SK-N-MC (cell line): ENCODE measurements at regions not wholly inside any gene's neighbourhood (a gene's known extent, or its start where the extent isn't known, plus 50 kb on each side); places are given as distances from the start of the nearest gene placed in this dataset.

Experiments used
- EZH2 ChIP-seq: fragments of 200-600 bp; sonication (generic); IDR thresholded peaks from one replicate; pipeline ENCODE4 v1.6.1; 2017; ENCODE audit warnings: antibody characterized with exemption
- POLR2AphosphoS5 ChIP-seq: IDR thresholded peaks from 2 replicates; pipeline ENCODE4 v1.6.1; 2012; ENCODE audit warnings: mild to moderate bottlenecking, low read depth, low read length, borderline replicate concordance

DNA sequence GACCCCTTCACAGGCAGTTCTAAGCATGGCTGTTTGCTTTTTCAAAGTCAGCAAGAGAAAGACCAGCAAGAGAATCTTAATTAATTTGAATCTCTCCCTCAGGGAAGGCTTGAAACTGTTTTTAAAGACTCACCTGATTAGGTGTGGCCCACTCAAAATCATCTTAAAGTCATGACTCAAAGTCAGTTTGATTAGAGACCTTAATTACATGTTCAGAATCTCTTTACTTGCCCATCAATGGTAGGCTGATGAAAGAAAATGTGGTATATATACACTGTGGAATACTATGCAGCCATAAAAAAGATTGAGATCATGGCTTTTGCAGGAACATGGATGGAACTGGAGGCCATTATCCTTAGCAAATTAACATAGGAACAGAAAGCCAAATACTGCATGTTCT lies 247.5 kb upstream of the PRKX start:
- TF ChIP-seq POLR2AphosphoS5, result no peak
- TF ChIP-seq EZH2, result no peak
